ENCODE measurements at regions not wholly inside any gene's neighbourhood (a gene's known extent, or its start where the extent isn't known, plus 50 kb on each side); places are given as distances from the start of the nearest gene placed in this dataset.

GRCh38 chr2:142307086-142307485 is 176.3 kb upstream of the LRP1B start:
- TF ChIP-seq GATA2 (IDR thresholded peaks at IDR 0.05; ENCODE audit: low read depth, low read length) (no peak), GATA3 (IDR thresholded peaks at IDR 0.05; ENCODE audit: low read depth, low read length) (no peak)
